Activated T-cell treated with anti-CD3 and anti-CD28 coated beads, Interleukin-2, amount 50 U/mL, for 72 hours (primary cell): ENCODE measurements at regions not wholly inside any gene's neighbourhood (a gene's known extent, or its start where the extent isn't known, plus 50 kb on each side); places are given as distances from the start of the nearest gene placed in this dataset.

ENCODE experiments used
- ATAC-seq, 2 donors: fragments of 150-1000 bp; cut with Tn5 transposase; replicated peaks in 1 of 2; 2 replicates each; pipeline ENCODE4 v1.10.0; 2021; ENCODE audit warnings: moderate library complexity in 2 of 2, mild to moderate bottlenecking in 1 of 2
- DNase-seq, 2 donors: peaks; one replicate each; pipeline ENCODE4 v3.0.0; 2021 to 2022; ENCODE audit warnings: mixed read lengths in 1 of 2
- H3K27ac Mint-ChIP-seq: one replicate; pipeline ENCODE4 v1.8.0; 2022; ENCODE audit warnings: mild to moderate bottlenecking, moderate library complexity, mixed read lengths
- H3K27me3 Mint-ChIP-seq: one replicate; pipeline ENCODE4 v1.8.0; 2022; ENCODE audit warnings: low read depth, mixed read lengths
- H3K36me3 Mint-ChIP-seq, 2 donors: one replicate each; pipeline ENCODE4 v1.8.0; 2022; ENCODE audit warnings: mixed read lengths in 2 of 2, mild to moderate bottlenecking in 1 of 2; ENCODE audit not compliant: insufficient read depth in 2 of 2
- H3K4me1 Mint-ChIP-seq: one replicate; pipeline ENCODE4 v1.8.0; 2022; ENCODE audit warnings: low read depth, mixed read lengths
- H3K4me3 Mint-ChIP-seq, 2 donors: one replicate each; pipeline ENCODE4 v1.8.0; 2022; ENCODE audit warnings: mild to moderate bottlenecking in 2 of 2, mixed read lengths in 2 of 2, moderate library complexity in 2 of 2
- H3K9me3 Mint-ChIP-seq, 2 donors: one replicate each; pipeline ENCODE4 v1.8.0; 2022; ENCODE audit warnings: mixed read lengths in 2 of 2

DNA sequence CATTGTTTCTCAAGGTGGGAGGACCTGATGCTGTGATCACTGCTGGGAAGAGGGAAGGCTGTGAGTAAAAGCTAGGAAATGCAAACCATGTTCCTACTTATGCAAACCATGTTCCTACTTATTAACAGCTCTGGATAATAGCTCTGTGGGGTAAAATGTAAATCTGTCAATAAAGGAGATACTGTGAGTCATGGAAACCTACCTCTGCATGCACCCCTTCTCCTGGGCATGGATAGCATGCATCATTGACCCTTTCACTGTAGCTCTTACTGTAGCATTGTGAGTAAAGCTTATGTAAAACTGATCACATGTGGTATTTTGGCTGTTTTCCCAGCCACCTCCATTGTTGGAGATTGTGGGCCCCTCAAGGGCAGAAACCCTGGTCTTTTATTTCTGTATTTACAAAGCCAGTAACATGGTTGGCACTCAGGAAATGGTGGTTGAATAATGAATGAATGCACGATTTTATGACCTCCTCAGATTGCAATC lies 253.7 kb downstream of the GRIN2B start:
- no peak for ATAC-seq
- Mint-ChIP-seq H3K27me3 (no peaks in the 10 kb centered on the region), H3K9me3 (peaks cover 0 to 2% of the 10 kb centered on the region in 2 donors), H3K27ac (no peak overlapping the region), H3K36me3 (no peaks in the 10 kb centered on the region), H3K4me3 (no peak overlapping the region), H3K4me1 (no peaks in the 10 kb centered on the region)
- DNase-seq: no peak

- DNase-seq (no peak), ATAC-seq (no peak)
- Mint-ChIP-seq H3K27me3 (no peaks in the 10 kb centered on the region), H3K27ac (no peak overlapping the region), H3K4me3 (no peak overlapping the region), H3K4me1 (no peaks in the 10 kb centered on the region), H3K36me3 (no peaks in the 10 kb centered on the region), H3K9me3 (peaks cover 0 to 2% of the 10 kb centered on the region in 2 donors)
These were observed 256.4 kb downstream of the GRIN2B start for GRCh38 chr12:13725049-13725448.

GRCh38 chr12:13724136-13724535 lies 257.3 kb downstream of the GRIN2B start:
- Mint-ChIP-seq H3K27me3 (no peaks in the 10 kb centered on the region), H3K36me3 (no peaks in the 10 kb centered on the region), H3K9me3 (peaks cover 0 to 2% of the 10 kb centered on the region in 2 donors), H3K4me3 (no peak overlapping the region), H3K4me1 (no peaks in the 10 kb centered on the region), H3K27ac (no peak overlapping the region)
- DNase-seq: no peak
- no peak for ATAC-seq

GRCh38 chr12:13719986-13720385 lies 261.4 kb downstream of the GRIN2B start:
- Mint-ChIP-seq H3K27me3 (no peaks in the 10 kb centered on the region), H3K36me3 (no peaks in the 10 kb centered on the region), H3K4me1 (no peaks in the 10 kb centered on the region), H3K9me3 (peaks cover 0 to 2% of the 10 kb centered on the region in 2 donors), H3K27ac (no peak overlapping the region), H3K4me3 (no peak overlapping the region)
- ATAC-seq: no peak
- DNase-seq: no peak

GRCh38 chr12:13718271-13718670 lies 263.1 kb downstream of the GRIN2B start:
- Mint-ChIP-seq H3K27me3 (no peaks in the 10 kb centered on the region), H3K4me3 (no peak overlapping the region), H3K36me3 (no peaks in the 10 kb centered on the region), H3K27ac (no peak overlapping the region), H3K4me1 (no peaks in the 10 kb centered on the region), H3K9me3 (peaks cover 0 to 2% of the 10 kb centered on the region in 2 donors)
- DNase-seq: no peak
- no peak for ATAC-seq

- DNase-seq (no peak), ATAC-seq (no peak)
- Mint-ChIP-seq H3K27me3 (no peaks in the 10 kb centered on the region), H3K27ac (no peak overlapping the region), H3K36me3 (no peaks in the 10 kb centered on the region), H3K9me3 (peaks cover 0 to 2% of the 10 kb centered on the region in 2 donors), H3K4me3 (no peak overlapping the region), H3K4me1 (no peaks in the 10 kb centered on the region)
These were observed 265.3 kb downstream of the GRIN2B start for GRCh38 chr12:13716119-13716518.

DNA sequence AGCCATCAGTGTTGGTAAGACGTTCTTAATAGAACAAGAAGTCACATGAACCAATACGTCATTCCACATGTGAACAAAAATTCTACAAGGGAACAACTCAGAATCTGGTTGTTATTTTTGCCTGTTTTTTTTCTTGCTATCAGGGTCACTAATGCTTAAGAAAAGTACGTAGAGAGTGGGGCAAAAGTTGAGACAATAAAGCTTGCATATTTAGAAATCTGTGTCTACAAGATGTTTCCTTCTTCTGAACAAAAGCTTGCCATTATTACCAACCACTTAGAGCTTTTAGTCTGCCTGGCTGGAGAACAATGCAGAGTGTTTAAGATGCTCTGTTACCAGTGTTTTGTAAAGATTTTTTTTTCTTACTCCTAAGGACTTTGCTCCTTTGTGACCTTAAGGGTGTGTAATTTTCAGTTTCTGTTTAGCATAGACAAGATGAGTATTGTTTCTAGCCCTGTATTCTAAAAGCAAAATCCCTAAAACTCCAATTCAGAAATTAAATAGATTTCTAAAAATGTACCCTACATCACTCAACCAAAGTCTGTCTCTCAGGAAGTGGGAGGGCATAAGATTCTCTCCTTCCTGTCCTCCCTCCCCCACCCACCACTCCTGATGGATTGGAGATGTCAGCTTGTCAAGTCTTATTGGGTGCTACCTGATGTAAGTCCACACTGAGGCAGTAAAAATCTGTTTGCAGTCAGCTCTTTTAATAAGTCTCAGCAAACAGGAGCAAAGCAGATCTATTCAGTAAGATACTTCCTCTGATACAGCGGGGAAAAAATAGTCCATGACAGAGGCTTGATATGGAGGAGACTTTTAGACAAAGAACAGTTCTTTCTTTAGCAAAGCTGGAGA lies 267.6 kb downstream of the GRIN2B start:
- DNase-seq (no peak), ATAC-seq (no peak)
- Mint-ChIP-seq H3K27ac (no peak overlapping the region), H3K4me3 (no peak overlapping the region), H3K9me3 (no peaks in the 10 kb centered on the region), H3K27me3 (no peaks in the 10 kb centered on the region), H3K36me3 (no peaks in the 10 kb centered on the region), H3K4me1 (no peaks in the 10 kb centered on the region)

GRCh38 chr12:13707829-13708228 lies 273.6 kb downstream of the GRIN2B start:
- no peak for DNase-seq
- no peak overlapping the region for H3K27ac Mint-ChIP-seq
- no peak for ATAC-seq
- no peak overlapping the region for H3K4me3 Mint-ChIP-seq
- no peaks in the 10 kb centered on the region for H3K9me3 Mint-ChIP-seq
- no peaks in the 10 kb centered on the region for H3K36me3 Mint-ChIP-seq
- H3K27me3 Mint-ChIP-seq: no peaks in the 10 kb centered on the region
- H3K4me1 Mint-ChIP-seq: no peaks in the 10 kb centered on the region

GRCh38 chr12:13702381-13702780 lies 279.0 kb downstream of the GRIN2B start:
- Mint-ChIP-seq H3K27ac (no peak overlapping the region), H3K4me3 (no peak overlapping the region), H3K4me1 (no peaks in the 10 kb centered on the region), H3K9me3 (no peaks in the 10 kb centered on the region), H3K27me3 (no peaks in the 10 kb centered on the region), H3K36me3 (no peaks in the 10 kb centered on the region)
- DNase-seq (no peak), ATAC-seq (no peak)

DNA sequence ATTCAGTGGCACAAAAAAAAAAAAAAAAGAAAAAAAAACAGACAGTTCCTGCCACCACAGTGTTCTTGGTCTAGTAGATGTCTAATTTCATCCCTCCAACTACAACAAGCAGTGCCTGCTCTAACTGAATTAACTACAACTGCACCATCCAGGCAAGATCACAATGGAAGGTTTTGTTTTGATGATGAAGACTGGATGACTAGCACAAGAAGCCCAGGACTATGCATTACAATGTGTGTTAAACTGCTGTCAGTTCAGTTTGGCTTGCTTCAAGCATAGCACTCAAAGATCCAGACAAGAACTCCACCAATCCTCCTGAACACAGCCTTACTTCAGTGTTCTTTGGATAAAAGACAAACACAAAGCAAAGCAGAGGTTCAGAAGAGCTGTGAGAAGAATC lies 279.9 kb downstream of the GRIN2B start:
- Mint-ChIP-seq H3K27ac (no peak overlapping the region), H3K9me3 (no peaks in the 10 kb centered on the region), H3K4me1 (no peaks in the 10 kb centered on the region), H3K27me3 (no peaks in the 10 kb centered on the region), H3K36me3 (no peaks in the 10 kb centered on the region), H3K4me3 (no peak overlapping the region)
- no peak for DNase-seq
- no peak for ATAC-seq

DNA sequence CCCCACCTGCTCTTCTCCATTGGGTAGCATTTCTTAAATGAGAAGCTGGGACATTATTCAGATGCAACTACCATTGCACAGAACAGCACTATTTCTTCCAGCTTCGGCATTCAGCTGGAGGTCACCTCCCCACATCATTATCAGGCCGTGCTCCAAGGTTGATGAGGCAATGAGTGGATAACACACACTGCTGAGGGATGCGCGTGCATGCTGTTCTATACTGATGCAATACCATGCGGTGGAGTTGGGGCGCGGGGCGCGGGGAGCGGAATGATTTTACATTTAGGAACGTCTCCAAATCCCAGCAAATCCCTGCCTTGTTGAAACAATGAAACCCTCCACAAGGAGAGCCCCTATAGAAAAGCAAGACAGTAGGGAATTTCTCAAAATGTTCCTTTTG lies 283.4 kb downstream of the GRIN2B start:
- Mint-ChIP-seq H3K4me3 (no peak overlapping the region), H3K27me3 (no peaks in the 10 kb centered on the region), H3K4me1 (no peaks in the 10 kb centered on the region), H3K9me3 (peaks cover 0 to 2% of the 10 kb centered on the region in 2 donors), H3K36me3 (no peaks in the 10 kb centered on the region), H3K27ac (no peak overlapping the region)
- no peak for ATAC-seq
- DNase-seq: no peak

GRCh38 chr12:13695781-13696180 lies 285.6 kb downstream of the GRIN2B start:
- H3K9me3 Mint-ChIP-seq: peaks cover 0 to 2% of the 10 kb centered on the region in 2 donors
- H3K27ac Mint-ChIP-seq: no peak overlapping the region
- H3K27me3 Mint-ChIP-seq: no peaks in the 10 kb centered on the region
- H3K4me1 Mint-ChIP-seq: no peaks in the 10 kb centered on the region
- no peak overlapping the region for H3K4me3 Mint-ChIP-seq
- no peak for ATAC-seq
- DNase-seq: no peak
- H3K36me3 Mint-ChIP-seq: no peaks in the 10 kb centered on the region

- Mint-ChIP-seq H3K36me3 (no peaks in the 10 kb centered on the region), H3K9me3 (peaks cover 0 to 2% of the 10 kb centered on the region in 2 donors), H3K27me3 (no peaks in the 10 kb centered on the region), H3K4me3 (no peak overlapping the region), H3K27ac (no peak overlapping the region), H3K4me1 (no peaks in the 10 kb centered on the region)
- no peak for DNase-seq
- ATAC-seq: no peak
These were observed 289.1 kb downstream of the GRIN2B start for GRCh38 chr12:13692332-13692731.

DNA sequence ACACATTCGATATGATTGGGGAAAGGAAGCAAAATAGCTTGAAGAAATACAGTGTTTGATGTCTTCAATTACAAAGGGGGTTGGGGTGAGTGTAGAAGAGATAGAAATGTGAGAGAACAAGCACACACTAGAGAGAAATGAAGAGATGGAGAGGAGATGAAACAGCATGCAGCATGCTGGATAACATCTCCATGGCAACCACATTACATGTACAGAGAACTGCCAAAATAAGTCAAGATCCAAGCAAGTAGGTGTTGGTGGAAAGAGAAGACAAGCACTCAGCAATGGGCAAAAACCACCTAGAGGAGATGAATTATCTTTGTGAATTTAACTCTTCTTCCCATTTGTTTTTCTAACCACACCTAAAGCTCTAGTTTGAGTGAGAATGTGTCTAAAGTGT lies 289.8 kb downstream of the GRIN2B start:
- no peak overlapping the region for H3K4me3 Mint-ChIP-seq
- no peaks in the 10 kb centered on the region for H3K4me1 Mint-ChIP-seq
- H3K27ac Mint-ChIP-seq: no peak overlapping the region
- ATAC-seq (no peak), DNase-seq (no peak)
- peaks cover 0 to 2% of the 10 kb centered on the region in 2 donors for H3K9me3 Mint-ChIP-seq
- no peaks in the 10 kb centered on the region for H3K36me3 Mint-ChIP-seq
- no peaks in the 10 kb centered on the region for H3K27me3 Mint-ChIP-seq
